Trophoblast cell (in vitro differentiated cells and primary cell): ENCODE measurements at regions not wholly inside any gene's neighbourhood (a gene's known extent, or its start where the extent isn't known, plus 50 kb on each side); places are given as distances from the start of the nearest gene placed in this dataset.
A peak's percentile ranks its signal among the peaks of the same experiment; 100 is the strongest.

Experiments used
- DNase-seq, 2 donors: peaks; one replicate each; pipeline ENCODE4 v3.0.0-alpha.2; 2016
- H2AFZ ChIP-seq: 2 replicates; pipeline ENCODE4 v1.6.1; 2013; ENCODE audit warnings: low read length, moderate library complexity, mild to moderate bottlenecking; ENCODE audit not compliant: insufficient read depth, poor library complexity
- H2AK5ac ChIP-seq: 2 replicates; pipeline ENCODE4 v1.6.1; 2013; ENCODE audit warnings: mild to moderate bottlenecking, low read length
- H2BK120ac ChIP-seq: 2 replicates; pipeline ENCODE4 v1.6.1; 2013; ENCODE audit warnings: low read length, mild to moderate bottlenecking, moderate library complexity; ENCODE audit not compliant: insufficient read depth, poor library complexity
- H2BK12ac ChIP-seq: 2 replicates; pipeline ENCODE4 v1.6.1; 2013; ENCODE audit warnings: mild to moderate bottlenecking, low read length, moderate library complexity
- H2BK5ac ChIP-seq: 2 replicates; pipeline ENCODE4 v1.6.1; 2013; ENCODE audit warnings: low read length, low read depth, moderate library complexity, mild to moderate bottlenecking; ENCODE audit not compliant: poor library complexity
- H3K14ac ChIP-seq: 2 replicates; pipeline ENCODE4 v1.6.1; 2013; ENCODE audit warnings: mild to moderate bottlenecking, low read length
- H3K18ac ChIP-seq: 2 replicates; pipeline ENCODE4 v1.6.1; 2013; ENCODE audit warnings: mild to moderate bottlenecking, low read length
- H3K23ac ChIP-seq: 2 replicates; pipeline ENCODE4 v1.6.1; 2013; ENCODE audit warnings: low read length
- H3K27ac ChIP-seq: 2 replicates; pipeline ENCODE4 v1.5.1; 2013; ENCODE audit warnings: low read depth, mild to moderate bottlenecking, inconsistent platforms, low read length, moderate library complexity
- H3K27me3 ChIP-seq: 2 replicates; pipeline ENCODE4 v1.6.1; 2013; ENCODE audit warnings: inconsistent platforms, mild to moderate bottlenecking, low read length, moderate library complexity; ENCODE audit not compliant: insufficient read depth
- H3K36me3 ChIP-seq, 2 experiments: 1 replicate in 1 of 2; 2 replicates in 1 of 2; pipeline ENCODE4 v1.6.1; 2013; ENCODE audit warnings: low read length in 2 of 2, mild to moderate bottlenecking in 2 of 2, moderate library complexity in 1 of 2; ENCODE audit not compliant: insufficient read depth in 2 of 2, control insufficient read depth in 1 of 2
- H3K4ac ChIP-seq: 2 replicates; pipeline ENCODE4 v1.6.1; 2013; ENCODE audit warnings: low read depth, mild to moderate bottlenecking, low read length, moderate library complexity
- H3K4me1 ChIP-seq, 2 experiments: 1 replicate in 1 of 2; 2 replicates in 1 of 2; pipeline ENCODE4 v1.6.1; 2013; ENCODE audit warnings: low read length in 2 of 2, mild to moderate bottlenecking in 2 of 2, moderate library complexity in 1 of 2; ENCODE audit not compliant: insufficient read depth in 2 of 2, control insufficient read depth in 1 of 2
- H3K4me2 ChIP-seq: 2 replicates; pipeline ENCODE4 v1.6.1; 2013; ENCODE audit warnings: inconsistent platforms, mild to moderate bottlenecking, low read length, moderate library complexity
- H3K4me3 ChIP-seq: 2 replicates; pipeline ENCODE4 v1.5.1; 2013; ENCODE audit warnings: mild to moderate bottlenecking, low read depth, low read length, inconsistent platforms
- H3K79me1 ChIP-seq: one replicate; pipeline ENCODE4 v1.6.1; 2013; ENCODE audit warnings: low read length
- H3K79me2 ChIP-seq: 2 replicates; pipeline ENCODE4 v1.6.1; 2013; ENCODE audit warnings: low read length, mild to moderate bottlenecking; ENCODE audit not compliant: control insufficient read depth, insufficient read depth, poor library complexity
- H3K9ac ChIP-seq: 2 replicates; pipeline ENCODE4 v1.6.1; 2013; ENCODE audit warnings: mild to moderate bottlenecking, low read length
- H3K9me3 ChIP-seq: 2 replicates; pipeline ENCODE4 v1.6.1; 2013; ENCODE audit warnings: low read depth, mild to moderate bottlenecking, control low read depth, inconsistent platforms, low read length; ENCODE audit not compliant: insufficient read depth
- H4K12ac ChIP-seq: 2 replicates; pipeline ENCODE4 v1.6.1; 2013; ENCODE audit warnings: low read depth, mild to moderate bottlenecking, low read length, moderate library complexity
- H4K8ac ChIP-seq: 2 replicates; pipeline ENCODE4 v1.6.1; 2013; ENCODE audit warnings: low read depth, mild to moderate bottlenecking, low read length, moderate library complexity
- H4K91ac ChIP-seq: one replicate; pipeline ENCODE4 v1.6.1; 2013; ENCODE audit warnings: low read depth, mild to moderate bottlenecking, low read length, moderate library complexity
- WGBS: extraction: QIAGEN DNeasy Blood & Tissue Kit; methylation state at CpG from one replicate; pipeline ENCODE4 v1.1.7; 2013; ENCODE audit warnings: missing lambda C conversion rate; ENCODE audit not compliant: insufficient read length, insufficient coverage; ENCODE audit errors: extremely low coverage; 5-methylcytosine and 5-hydroxymethylcytosine counted together

GRCh38 chr7:21365866-21366624 is 61.8 kb upstream of the SP4 start:
- H3K36me3 ChIP-seq = no peaks in the 10 kb centered on the region
- H3K9me3 ChIP-seq = no peaks in the 10 kb centered on the region
- no peak overlapping the region for H3K4ac ChIP-seq
- H3K23ac ChIP-seq = no peak overlapping the region
- H3K4me2 ChIP-seq = no peak overlapping the region
- no peak overlapping the region for H3K18ac ChIP-seq
- no peak overlapping the region for H3K9ac ChIP-seq
- H3K27me3 ChIP-seq = no peaks in the 10 kb centered on the region
- H2BK12ac ChIP-seq = no peak overlapping the region
- H3K27ac ChIP-seq = no peak overlapping the region
- no peak overlapping the region for H2AK5ac ChIP-seq
- H2AFZ ChIP-seq = no peak overlapping the region
- no peaks in the 10 kb centered on the region for H3K4me1 ChIP-seq
- no peak overlapping the region for H3K14ac ChIP-seq
- H3K4me3 ChIP-seq = no peak overlapping the region
- peak in 1 of 2 donors; percentile 93 for DNase-seq
- H2BK120ac ChIP-seq = no peak overlapping the region
- no peak overlapping the region for H4K12ac ChIP-seq
- H3K79me2 ChIP-seq = no peaks in the 10 kb centered on the region
- no peak overlapping the region for H4K8ac ChIP-seq
- no peaks in the 10 kb centered on the region for H3K79me1 ChIP-seq
- no peak overlapping the region for H4K91ac ChIP-seq
- no peak overlapping the region for H2BK5ac ChIP-seq
- WGBS = no CpG with 5 or more reads among the region's 6 CpGs

- WGBS = no CpG with 5 or more reads among the region's 3 CpGs
- Histone ChIP-seq H3K79me1 (no peaks in the 10 kb centered on the region), H2BK5ac (no peak overlapping the region), H3K14ac (no peak overlapping the region), H3K4me2 (no peak overlapping the region), H3K4me1 (no peaks in the 10 kb centered on the region), H3K9ac (no peak overlapping the region), H2AFZ (no peak overlapping the region), H2AK5ac (no peak overlapping the region), H3K27me3 (no peaks in the 10 kb centered on the region), H3K27ac (no peak overlapping the region), H3K23ac (no peak overlapping the region), H3K18ac (no peak overlapping the region), H2BK12ac (no peak overlapping the region), H3K36me3 (no peaks in the 10 kb centered on the region), H3K4ac (no peak overlapping the region), H3K9me3 (no peaks in the 10 kb centered on the region), H2BK120ac (no peak overlapping the region), H4K91ac (no peak overlapping the region), H4K8ac (no peak overlapping the region), H4K12ac (no peak overlapping the region), H3K79me2 (no peaks in the 10 kb centered on the region), H3K4me3 (no peak overlapping the region)
- no peak for DNase-seq
Observed at GRCh38 chr7:21367081-21367480, 60.8 kb upstream of the SP4 start.

DNA sequence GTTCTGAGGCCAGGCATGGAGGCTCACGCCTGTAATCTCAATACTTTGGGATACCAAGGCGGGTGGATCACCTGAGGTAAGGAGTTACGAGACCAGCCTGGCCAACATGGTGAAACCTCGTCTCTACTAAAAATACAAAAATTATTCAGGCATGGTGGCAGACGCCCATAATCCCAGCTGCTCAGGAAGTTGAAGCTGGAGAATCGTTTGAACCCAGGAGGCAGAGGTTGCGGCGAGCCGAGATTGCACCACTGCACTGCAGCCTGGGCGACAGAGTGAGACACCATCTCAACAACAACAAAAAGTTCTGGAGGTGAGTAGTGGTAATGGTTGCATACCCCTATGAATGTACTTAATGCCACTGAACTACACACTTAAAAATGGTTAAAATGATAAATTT is 60.3 kb upstream of the SP4 start:
- H3K79me2 ChIP-seq = no peaks in the 10 kb centered on the region
- no peak overlapping the region for H3K23ac ChIP-seq
- H2AFZ ChIP-seq = no peak overlapping the region
- no peak overlapping the region for H2BK12ac ChIP-seq
- H2BK5ac ChIP-seq = no peak overlapping the region
- H3K4me2 ChIP-seq = no peak overlapping the region
- no peak overlapping the region for H4K8ac ChIP-seq
- no peak overlapping the region for H3K9ac ChIP-seq
- H3K27me3 ChIP-seq = no peaks in the 10 kb centered on the region
- no peaks in the 10 kb centered on the region for H3K9me3 ChIP-seq
- H3K14ac ChIP-seq = no peak overlapping the region
- H4K12ac ChIP-seq = no peak overlapping the region
- H3K79me1 ChIP-seq = no peaks in the 10 kb centered on the region
- no peak for DNase-seq
- no peak overlapping the region for H3K4ac ChIP-seq
- no peak overlapping the region for H3K18ac ChIP-seq
- WGBS = no CpG with 5 or more reads among the region's 10 CpGs
- H3K4me1 ChIP-seq = no peaks in the 10 kb centered on the region
- no peak overlapping the region for H2BK120ac ChIP-seq
- no peak overlapping the region for H3K4me3 ChIP-seq
- H3K36me3 ChIP-seq = no peaks in the 10 kb centered on the region
- no peak overlapping the region for H4K91ac ChIP-seq
- no peak overlapping the region for H3K27ac ChIP-seq
- no peak overlapping the region for H2AK5ac ChIP-seq

- Histone ChIP-seq H2BK5ac (no peak overlapping the region), H3K4me2 (no peak overlapping the region), H3K27ac (no peak overlapping the region), H3K23ac (no peak overlapping the region), H2AK5ac (no peak overlapping the region), H3K4me1 (no peaks in the 10 kb centered on the region), H4K12ac (no peak overlapping the region), H3K27me3 (no peaks in the 10 kb centered on the region), H3K36me3 (no peaks in the 10 kb centered on the region), H4K91ac (no peak overlapping the region), H3K79me1 (no peaks in the 10 kb centered on the region), H2BK12ac (no peak overlapping the region), H3K4me3 (no peak overlapping the region), H3K9ac (no peak overlapping the region), H2AFZ (no peak overlapping the region), H3K9me3 (no peaks in the 10 kb centered on the region), H2BK120ac (no peak overlapping the region), H3K4ac (no peak overlapping the region), H3K14ac (no peak overlapping the region), H4K8ac (no peak overlapping the region), H3K18ac (no peak overlapping the region), H3K79me2 (no peaks in the 10 kb centered on the region)
- no CpG with 5 or more reads among the region's 1 CpG for WGBS
- no peak for DNase-seq
Observed at GRCh38 chr7:21368317-21368716, 59.6 kb upstream of the SP4 start.
